Head of caudate nucleus (tissue), 42 donors: ENCODE measurements at regions not wholly inside any gene's neighbourhood (a gene's known extent, or its start where the extent isn't known, plus 50 kb on each side); places are given as distances from the start of the nearest gene placed in this dataset.

Source experiments
- DNase-seq, 42 donors: peaks; one replicate each; pipeline versions ENCODE4 v3.0.0 to v3.0.0-alpha.2; 2020 to 2021; ENCODE audit warnings: mixed read lengths in 7 of 42
- intact Hi-C: fragments of 100-400 bp; cut with DNase I; formaldehyde crosslinking; loops from one replicate; pipeline ENCODE4 v1.15.0; 2022

DNA sequence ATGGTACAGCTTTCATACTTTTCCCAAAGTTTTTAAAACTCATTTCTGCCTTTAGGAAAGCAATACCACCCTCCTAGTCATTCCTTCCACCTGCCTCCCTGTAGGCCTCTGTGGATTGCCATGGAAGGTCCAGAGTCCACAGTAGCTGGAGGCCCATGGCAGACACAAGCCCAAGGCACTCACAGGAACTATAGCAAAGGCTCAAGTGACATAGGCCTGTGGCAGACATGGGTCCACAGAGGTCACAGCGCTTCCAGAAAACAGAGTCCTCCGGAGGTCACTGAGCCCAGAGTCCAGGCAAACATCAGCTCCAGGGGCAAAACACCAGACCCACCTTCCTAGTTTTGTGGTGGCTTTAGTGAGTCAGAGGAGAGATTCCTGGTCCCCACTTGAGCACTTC, 147.6 kb upstream of the ATP6AP2 start:
- intact Hi-C loops: no loop called here
- no peak for DNase-seq

DNA sequence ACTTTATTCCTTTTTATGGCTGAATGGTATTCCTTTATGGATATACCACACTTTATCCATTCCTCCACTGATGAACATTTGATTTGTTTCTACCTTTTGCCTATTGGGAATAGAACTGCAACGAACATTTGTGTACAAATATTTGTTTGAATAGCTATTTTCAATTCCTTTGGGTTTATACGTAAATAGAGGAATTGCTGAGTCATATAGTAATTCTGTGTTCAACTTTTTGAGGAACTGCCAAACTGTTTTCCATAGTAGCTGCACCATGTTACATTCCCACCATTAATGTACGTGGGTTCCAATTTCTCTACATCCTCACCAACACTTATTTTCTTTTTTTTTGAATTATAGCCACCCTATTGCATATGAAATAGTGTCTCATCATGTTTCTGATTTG, 156.5 kb upstream of the ATP6AP2 start:
- DNase-seq: no peak

DNA sequence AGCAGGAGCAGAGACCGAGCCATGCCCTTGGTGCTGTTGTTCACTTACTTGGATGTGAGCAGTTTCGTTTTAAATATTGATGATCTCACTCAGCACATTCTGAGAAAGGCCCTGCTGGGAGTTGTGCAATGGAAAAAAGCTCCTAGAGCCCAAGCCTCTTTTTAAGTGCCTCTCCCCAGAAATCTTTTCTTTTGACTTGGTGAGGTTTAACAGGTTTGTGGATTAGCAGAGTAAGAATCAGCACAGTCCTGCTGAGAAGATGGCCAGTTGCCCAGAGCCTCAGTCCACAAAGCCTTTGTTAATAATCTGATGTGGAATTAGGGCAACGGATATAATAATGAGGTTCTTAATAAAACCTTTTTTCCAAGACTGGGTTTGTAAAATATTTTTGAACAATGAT, 157.5 kb upstream of the ATP6AP2 start:
- intact Hi-C loops: loop anchor here (5.0 kb wide), 1 partner anchor 34 kb away; no protein-coding TSS in a partner anchor
- peak in 19 of 42 donors; percentile 6 to 73 (median 40) for DNase-seq

More for the DNA sequence above, 156.5 kb upstream of the ATP6AP2 start:
- intact Hi-C loops: loop anchor here (5.0 kb wide), 1 partner anchor 33 kb away; no protein-coding TSS in a partner anchor

DNA sequence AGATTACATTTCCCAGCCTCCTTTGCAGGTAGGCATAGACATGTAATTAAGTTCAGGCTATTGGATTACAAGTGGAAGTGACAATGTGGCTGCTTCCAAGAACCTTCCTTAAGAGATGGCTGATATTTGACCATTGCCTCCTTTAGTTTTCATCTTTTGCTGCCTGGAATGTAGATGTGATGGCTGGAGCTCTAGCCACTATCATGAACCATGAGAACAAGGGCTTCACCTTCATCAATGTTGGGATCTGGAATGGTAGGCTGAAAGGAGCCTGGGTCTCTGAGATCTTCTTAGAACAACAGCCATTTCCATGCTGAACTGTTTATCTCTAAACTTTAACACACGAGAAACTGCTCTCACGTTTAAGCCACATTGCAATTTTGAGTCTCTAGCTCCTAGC, 158.7 kb upstream of the ATP6AP2 start:
- intact Hi-C loops: loop anchor here (5.0 kb wide), 1 partner anchor 35 kb away; no protein-coding TSS in a partner anchor
- no peak for DNase-seq

DNA sequence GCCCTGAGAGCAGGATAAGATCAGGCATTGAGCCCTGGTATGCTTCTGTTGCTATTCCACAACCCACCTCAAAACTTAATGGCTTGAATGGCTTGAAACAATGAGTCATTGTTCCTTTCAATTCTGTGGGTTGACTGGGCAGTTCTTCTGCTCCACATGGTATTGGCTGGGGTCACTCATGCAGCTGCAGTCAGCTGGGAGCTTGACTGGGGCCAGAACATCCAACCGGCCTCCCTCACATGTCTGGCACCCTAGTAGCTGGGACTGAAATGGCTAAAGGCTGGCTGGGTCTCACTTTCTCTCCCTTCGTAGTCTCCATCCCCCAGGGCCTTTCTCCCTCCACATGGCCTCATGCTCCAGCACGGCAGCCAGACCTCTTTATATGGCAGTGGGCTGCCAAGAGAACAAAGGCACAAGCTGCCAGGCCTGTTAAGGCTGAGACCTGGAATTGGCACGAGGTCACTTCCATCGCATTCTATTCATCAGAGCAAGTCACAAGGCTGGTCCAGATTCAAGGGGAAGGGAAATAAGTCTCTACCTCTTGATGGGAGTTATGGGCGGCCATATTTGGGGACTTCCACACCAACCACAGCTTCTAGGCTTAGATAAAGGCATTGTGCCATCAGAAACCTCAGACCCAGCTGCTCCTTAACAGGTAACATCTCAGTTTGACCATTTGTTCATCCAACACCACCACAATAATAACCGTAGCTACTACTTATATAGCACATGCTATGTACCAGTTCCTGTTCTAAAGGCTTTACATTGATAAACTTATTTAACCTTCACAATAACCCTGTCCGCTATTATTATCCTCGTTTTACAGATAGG, 159.7 kb upstream of the ATP6AP2 start:
- intact Hi-C loops: loop anchor here (5.0 kb wide), 1 partner anchor 36 kb away; no protein-coding TSS in a partner anchor
- DNase-seq: peak; percentile 40 to 89 (median 75)

DNA sequence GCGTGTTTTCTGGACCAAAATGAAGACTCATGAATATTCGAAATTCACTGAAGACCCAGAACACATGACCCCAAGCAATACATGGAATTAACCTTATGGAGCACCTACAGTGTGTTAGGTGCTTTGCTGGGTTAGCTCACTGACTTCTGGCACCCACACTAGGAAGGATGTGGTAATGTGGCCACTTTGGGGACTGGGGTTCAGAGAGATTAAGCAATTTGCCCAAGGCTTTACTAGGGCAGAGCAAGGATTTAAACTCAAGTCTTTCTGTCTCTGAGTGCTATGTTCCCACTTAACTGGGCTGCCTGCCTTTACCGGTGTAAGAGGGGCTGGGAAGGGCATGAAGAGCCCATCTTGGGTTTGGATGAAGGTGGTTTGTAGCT, 162.0 kb upstream of the ATP6AP2 start:
- DNase-seq: no peak
- intact Hi-C loops: no loop called here

DNA sequence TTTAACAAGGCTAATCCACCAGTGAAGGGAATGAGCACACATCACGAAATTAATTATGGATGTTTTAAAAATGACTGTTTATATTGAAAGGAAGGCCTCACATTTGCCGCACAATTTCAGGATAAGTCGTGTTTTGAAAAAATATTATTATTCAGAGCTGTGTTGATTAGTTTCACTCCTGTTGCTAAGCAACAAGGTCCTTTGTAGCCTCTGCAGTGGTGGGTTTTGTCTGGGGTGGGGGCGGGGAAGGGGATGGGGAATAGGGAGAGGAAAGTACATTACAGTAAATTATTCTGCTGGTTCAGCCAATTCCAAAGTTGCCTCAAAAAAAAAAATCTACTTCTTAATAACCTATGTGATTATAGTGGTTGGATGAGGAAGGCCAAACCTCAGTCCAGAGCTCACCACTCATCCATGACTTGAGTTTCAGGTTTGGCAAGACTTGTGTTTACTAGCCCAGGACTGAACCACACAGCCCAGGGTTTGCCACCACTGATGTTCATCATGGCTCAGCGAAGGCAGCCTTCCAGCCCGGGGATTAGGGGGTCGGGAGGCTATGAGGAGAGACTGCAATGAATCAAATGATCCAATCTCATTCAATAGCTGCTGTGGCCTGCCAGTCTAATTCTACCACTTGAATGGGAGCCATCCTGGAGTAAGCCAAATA, 162.5 kb upstream of the ATP6AP2 start:
- no peak for DNase-seq
- intact Hi-C loops: no loop called here

DNA sequence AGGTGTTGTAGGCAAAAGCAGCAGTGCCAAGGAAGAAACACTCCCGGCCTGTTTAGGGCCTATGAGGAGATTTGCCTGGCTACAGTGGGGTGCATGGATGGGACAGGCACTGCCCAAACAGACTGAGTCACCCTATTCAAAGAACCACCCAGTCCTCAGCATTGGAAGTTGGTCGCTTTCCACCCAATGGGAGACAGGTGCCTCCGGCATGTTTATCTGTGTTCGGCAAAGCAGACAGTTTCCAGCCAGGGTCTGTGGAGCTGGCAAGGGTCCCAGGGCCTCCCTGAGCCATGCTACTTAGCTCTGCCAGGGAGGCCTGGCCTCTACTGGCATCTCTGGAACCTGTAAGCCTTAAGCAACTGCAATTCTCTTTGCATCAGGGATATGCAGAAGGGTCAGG, 165.1 kb upstream of the ATP6AP2 start:
- intact Hi-C loops: no loop called here
- no peak for DNase-seq

DNA sequence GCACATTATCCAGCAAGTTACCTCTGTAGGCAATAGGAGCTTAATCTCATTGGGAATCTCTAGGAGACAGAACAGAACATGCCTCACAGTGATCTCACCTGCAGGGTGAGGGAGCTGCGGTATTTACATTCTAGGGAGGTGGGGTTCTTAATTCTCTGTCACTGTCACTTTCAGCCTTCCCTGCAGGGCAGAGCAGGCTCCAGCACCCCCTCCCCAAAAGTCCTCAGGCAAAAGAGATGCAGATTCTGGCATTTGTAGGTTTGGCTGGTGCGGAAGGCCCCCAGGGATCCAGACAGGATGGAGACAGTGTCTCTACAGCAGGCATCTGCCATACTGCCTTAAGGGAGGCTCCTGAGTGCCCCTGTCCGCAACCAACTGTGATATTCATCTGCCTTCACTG, 166.4 kb upstream of the ATP6AP2 start:
- intact Hi-C loops: no loop called here
- no peak for DNase-seq

DNA sequence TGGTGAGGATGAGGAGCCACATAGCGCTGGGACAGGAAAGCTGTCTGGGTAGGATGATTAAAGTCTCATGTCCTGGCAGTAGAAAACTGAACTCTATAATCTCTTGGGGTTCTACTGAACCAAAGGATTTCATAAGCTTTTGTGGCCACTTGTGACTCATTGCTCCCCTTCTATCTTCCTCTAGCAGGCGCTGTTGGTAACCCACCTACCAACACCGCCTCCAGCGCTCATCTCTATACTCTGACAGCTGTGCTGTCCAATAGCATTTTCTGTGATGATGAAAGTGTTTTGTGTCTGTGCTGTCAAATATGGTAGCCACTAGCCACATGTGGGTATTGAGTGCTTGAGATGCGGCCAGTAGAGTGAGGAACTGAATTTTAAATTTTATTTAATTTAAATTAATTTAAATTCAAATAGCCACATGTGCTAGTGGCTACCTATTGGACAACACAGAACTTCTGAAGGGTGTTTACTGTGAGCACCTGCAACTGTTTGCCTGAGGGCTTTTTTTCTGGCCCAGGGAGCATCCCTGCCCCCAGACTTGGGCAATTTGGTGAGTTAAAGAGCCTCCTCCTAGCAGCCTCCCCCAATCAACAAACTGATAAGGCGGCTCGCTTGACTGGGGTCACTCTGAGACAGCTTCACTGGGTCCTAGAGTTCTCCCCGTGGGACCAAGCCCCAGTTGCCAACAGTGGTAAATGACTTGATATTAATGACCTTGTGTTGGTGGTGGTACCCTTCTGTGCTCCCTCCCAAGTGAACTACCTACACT, 169.2 kb upstream of the ATP6AP2 start:
- DNase-seq: no peak
- intact Hi-C loops: no loop called here

DNA sequence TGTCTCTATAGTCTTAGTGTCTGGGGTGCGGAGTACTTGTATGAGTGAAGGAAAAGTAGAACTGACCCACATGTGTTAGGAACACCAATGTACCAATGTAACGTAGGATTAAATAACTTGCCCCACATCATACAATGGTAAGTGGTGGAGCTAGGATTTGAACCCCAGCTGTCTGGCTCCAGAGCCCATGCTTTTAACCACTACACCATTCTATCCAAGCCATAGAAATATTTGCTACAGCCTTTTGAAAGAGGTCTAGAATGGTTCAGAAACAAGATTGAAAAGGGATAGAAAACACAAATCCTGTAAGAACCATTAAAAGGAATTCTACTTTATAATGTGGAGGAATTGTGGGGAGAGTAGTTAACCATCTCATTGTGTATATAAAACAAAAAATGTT, 169.9 kb upstream of the ATP6AP2 start:
- DNase-seq: no peak
- intact Hi-C loops: no loop called here

DNA sequence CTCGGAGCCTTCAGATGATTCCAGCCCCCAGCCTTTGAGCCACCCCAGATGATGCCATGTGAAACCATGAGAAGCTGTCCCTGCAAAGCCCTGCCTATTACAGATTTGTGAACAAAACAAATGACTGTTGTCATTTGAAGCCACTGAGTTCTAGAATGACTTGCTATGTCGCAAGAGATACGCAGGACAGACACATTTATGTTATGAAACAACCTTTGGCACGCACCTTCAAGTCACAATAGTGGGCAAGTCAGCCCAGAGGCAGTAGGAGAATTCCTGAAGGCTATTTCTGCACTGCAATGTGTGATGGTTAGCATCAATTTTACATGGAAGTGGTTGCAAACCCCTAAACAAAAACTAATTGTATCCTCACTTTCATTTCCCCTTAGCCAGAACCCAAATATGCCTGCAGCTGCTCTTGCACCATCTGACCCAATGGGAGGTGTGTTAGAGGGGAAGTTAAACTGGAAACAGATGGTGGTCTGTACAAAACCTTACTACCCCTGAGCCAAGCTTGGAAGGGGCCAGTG, 174.4 kb upstream of the ATP6AP2 start:
- intact Hi-C loops: no loop called here
- DNase-seq: no peak

DNA sequence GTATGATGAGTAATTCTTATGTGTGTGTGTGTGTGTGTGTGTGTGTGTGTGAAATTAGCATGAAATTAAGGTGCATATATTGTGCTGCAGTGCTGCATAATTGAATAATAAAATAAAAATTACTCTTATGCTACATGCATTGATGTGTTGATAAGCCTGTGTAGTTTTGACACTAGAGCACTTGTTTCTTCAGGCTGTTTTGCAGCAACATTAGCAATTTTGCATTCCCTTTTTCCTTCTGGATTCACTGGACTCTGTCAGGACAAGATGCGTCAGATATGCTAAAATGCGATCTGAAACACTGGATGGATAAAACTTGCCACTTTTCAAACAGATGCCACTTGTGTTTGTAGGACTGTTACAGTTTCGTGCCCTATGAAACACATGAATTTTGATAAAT, 175.4 kb upstream of the ATP6AP2 start:
- intact Hi-C loops: no loop called here
- DNase-seq: no peak

DNA sequence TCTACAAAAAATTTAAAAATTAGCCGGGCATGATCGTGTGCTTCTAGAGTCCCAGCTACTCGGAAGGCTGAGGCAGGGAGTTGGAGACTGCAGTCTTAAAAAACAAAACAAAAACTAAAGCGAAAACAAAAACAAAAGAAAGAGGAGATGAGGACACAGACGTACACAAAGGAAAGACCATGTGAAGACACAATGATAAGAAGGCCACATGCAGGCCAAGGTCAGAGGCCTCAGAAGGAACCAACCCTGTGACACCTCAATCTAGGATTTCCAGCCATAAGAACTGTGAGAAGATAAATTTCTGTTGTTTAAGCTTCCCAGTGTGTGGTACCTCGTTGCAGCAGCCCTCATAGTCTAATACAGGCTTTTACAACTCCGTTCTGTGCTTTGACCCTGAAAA, 177.0 kb upstream of the ATP6AP2 start:
- intact Hi-C loops: no loop called here
- DNase-seq: no peak

DNA sequence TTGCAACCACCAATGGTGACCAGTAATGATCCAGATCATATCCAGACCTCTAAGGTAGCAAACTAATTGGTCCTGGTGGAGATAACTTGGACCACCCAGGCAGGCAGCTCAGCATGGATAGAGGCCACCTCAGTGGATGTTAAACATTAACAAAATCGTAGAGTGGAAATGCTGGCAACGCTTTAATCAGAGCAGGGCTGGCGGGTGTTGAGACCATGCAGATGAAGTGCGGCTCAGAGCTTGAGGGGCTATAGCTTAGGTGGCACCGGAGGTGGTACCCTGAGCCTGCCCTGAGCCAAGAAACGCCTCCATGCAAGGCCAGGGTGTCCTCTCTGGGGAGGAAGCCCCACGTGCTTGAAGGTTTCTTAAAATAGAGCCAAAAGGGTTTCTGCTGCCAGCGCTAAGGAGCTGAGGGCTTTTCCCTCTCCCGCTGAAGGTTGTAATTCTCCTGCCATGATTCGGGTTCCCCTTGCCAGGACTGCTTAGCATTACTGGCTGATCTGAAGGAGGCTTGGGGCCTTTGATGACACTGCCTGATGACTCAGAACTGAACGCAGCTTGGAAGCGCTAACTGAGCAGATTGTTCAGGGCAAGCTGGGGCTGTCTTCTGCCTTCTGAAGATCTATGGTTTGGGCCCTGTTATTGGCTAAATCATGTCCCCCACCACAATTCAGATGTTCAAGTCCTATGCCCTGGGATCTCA, 177.8 kb upstream of the ATP6AP2 start:
- intact Hi-C loops: no loop called here
- DNase-seq: peak in 28 of 42 donors; percentile 4 to 78 (median 34)

DNA sequence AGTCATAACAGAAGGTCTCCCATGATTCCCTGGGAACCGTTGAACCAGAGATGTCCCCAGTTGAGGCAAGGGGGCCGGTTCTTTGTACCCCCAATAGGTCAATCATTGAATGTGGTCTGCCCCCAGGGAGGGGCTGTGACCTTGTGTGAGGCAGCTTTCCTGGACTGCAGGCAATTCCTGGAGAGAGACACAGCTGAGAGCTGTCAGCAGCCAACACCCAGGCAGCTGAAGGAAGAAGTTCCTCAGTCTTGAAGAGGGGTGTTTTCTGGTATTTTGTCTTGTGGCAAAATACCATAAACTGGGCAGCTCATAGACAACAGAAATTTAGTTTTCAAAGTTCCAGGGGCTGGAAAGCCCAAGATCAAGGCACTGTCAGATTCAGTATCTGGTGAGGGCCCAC, 185.7 kb upstream of the ATP6AP2 start:
- intact Hi-C loops: no loop called here
- DNase-seq: no peak

DNA sequence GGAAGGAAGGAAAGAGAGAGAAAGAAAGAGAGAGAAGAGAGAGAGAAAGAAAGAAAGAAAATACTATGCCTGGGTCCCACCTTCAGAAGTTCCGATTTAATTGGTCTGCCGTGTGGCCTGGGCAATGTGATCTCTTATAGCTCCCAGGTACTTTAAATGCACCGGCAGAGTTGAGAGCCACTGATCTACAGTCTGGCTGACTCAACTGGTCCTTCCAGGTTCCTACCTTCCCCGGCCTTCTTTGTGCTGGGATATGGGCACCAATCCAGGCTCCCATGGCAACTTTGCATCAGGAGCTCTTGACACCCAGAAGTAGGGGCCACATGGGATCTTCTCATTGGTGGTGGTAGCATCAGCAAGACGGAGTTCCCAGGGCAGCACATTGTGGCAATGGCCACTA, 186.5 kb upstream of the ATP6AP2 start:
- DNase-seq: no peak
- intact Hi-C loops: no loop called here

DNA sequence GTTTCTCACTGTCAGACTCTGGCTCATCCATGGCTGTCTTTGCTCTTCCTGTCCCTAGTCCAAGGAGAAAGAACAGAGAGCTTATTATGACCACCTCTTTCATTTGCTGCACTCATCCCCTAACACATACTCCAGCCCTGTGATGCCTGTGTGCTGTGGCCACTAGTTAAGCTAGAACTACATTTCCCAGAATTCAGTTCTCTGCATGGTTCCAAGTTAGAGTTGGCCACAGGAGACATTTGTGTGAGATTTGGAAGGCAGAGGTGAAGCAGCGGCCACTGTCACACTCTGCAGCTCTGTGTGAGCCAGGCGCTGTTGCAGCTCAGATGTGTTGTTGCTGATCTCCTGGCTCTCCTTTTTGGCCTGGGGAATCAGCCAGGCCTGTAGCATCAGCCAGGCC, 188.2 kb upstream of the ATP6AP2 start:
- intact Hi-C loops: no loop called here
- peak in 10 of 42 donors; percentile 6 to 50 (median 20) for DNase-seq

DNA sequence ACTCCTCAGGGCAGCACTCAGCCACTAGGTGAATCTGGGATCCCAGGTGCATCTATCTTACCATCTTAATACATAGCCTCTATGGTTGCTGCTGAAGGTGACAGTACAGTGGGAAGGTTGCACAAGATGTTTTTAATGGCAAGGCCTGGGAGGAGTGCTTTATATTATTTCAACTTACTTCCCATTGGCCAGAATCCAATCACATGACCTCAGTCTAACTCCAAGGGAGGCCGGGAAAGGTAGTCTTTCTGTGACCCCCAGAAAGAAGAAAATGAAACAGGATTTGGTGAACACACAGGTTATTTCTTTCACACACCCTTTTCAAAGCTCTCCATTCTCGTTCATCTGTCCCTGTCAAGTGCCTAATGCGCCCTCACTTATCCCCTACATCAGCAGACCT, 189.1 kb upstream of the ATP6AP2 start:
- intact Hi-C loops: no loop called here
- DNase-seq: no peak
